ENCODE measurements at regions not wholly inside any gene's neighbourhood (a gene's known extent, or its start where the extent isn't known, plus 50 kb on each side); places are given as distances from the start of the nearest gene placed in this dataset.

DNA sequence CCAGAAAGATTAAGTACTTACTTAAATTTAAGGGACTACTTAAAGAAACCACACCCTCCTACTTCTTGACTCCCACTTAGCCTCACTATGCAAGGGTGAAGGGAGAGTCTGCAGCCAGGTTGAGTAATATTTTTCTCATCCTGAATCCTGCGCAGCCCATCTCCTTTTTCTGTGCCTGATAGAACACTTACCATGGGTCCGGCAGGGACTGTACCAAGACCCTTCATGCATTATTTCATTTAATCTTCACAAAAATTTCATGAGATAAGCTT lies 562.6 kb upstream of the CFAP20DC start:
- no peaks in the 10 kb centered on the region for H3K4me1 ChIP-seq (ENCODE audit: insufficient read depth, low read length, poor library complexity, severe bottlenecking)
- no TSS peak for BruUV-seq (replicated peaks)
- intact Hi-C loops (cut with micrococcal nuclease; ENCODE audit: unreplicated experiment) = no loop called here
- H3K36me3 ChIP-seq (ENCODE audit: insufficient read depth, low read length, poor library complexity, severe bottlenecking) = no peaks in the 10 kb centered on the region
- POLR2A ChIA-PET (ENCODE audit: low non-redundant PET) = no interaction called here
- DNase-seq (ENCODE audit: low spot score) = no peak
- CTCF ChIA-PET = no interaction called here
- TF ChIP-seq EZH2 (IDR thresholded peaks at IDR 0.05; ENCODE audit: borderline replicate concordance, low read depth, low read length, poor library complexity, severe bottlenecking) = no peak
- TF ChIP-seq, protein P1, sequence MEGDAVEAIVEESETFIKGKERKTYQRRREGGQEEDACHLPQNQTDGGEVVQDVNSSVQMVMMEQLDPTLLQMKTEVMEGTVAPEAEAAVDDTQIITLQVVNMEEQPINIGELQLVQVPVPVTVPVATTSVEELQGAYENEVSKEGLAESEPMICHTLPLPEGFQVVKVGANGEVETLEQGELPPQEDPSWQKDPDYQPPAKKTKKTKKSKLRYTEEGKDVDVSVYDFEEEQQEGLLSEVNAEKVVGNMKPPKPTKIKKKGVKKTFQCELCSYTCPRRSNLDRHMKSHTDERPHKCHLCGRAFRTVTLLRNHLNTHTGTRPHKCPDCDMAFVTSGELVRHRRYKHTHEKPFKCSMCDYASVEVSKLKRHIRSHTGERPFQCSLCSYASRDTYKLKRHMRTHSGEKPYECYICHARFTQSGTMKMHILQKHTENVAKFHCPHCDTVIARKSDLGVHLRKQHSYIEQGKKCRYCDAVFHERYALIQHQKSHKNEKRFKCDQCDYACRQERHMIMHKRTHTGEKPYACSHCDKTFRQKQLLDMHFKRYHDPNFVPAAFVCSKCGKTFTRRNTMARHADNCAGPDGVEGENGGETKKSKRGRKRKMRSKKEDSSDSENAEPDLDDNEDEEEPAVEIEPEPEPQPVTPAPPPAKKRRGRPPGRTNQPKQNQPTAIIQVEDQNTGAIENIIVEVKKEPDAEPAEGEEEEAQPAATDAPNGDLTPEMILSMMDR (conservative IDR thresholded peaks at IDR 0.05; ENCODE audit: low read depth, low read length) = no peak
- H3K9me3 ChIP-seq (ENCODE audit: low read depth, low read length, poor library complexity, severe bottlenecking) = no peaks in the 10 kb centered on the region
- no peak overlapping the region for H3K4me3 ChIP-seq (ENCODE audit: low read depth, low read length, poor library complexity, severe bottlenecking)
- H3K27ac ChIP-seq (ENCODE audit: low read depth, low read length, poor library complexity, severe bottlenecking) = no peak overlapping the region
- no peaks in the 10 kb centered on the region for H3K27me3 ChIP-seq (replicated peaks; ENCODE audit: insufficient read depth, low read depth, low read length, poor library complexity)

DNA sequence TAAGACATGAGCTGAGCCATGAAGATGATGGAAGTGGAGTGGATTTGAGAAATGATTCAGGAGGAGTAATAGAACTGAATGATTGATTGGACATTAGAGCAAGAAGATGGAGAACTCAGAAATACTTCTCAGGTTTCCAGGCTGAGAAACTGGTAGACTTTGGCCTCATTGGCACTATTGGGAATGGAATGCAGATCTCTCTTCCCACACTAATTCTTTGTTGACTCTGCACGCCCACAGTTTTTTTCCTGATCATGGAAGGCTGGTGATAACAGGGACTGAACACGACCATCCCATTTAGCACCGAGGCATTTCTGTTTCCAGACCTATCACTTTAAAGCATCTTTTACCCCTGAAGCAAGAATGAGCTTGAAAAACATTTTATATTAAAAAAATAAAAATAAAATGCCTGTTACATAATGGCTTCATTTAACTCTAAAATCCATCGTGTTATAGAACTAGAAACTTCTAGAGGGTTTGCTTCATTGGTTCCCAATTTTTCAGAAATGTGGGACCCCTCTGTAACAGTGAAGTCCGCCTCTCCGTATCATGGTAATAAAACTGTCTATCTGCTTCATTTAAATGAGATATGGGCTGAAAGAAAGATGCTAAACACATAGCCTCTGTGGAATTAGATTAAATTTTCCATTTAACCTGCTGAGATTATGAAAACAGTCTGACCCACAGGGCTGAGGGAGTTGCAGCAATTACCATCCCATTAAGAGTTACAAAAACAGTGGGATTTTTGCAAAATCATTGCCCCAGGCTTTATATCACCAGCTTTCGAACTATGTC lies 562.0 kb upstream of the CFAP20DC start:
- no peak overlapping the region for H3K27ac ChIP-seq (ENCODE audit: low read depth, low read length, poor library complexity, severe bottlenecking)
- POLR2A ChIA-PET (ENCODE audit: low non-redundant PET) = no interaction called here
- TF ChIP-seq EZH2 (IDR thresholded peaks at IDR 0.05; ENCODE audit: borderline replicate concordance, low read depth, low read length, poor library complexity, severe bottlenecking) = no peak
- TF ChIP-seq, protein P1 (conservative IDR thresholded peaks at IDR 0.05; ENCODE audit: low read depth, low read length) = no peak
- DNase-seq (ENCODE audit: low spot score) = no peak
- no peaks in the 10 kb centered on the region for H3K27me3 ChIP-seq (replicated peaks; ENCODE audit: insufficient read depth, low read depth, low read length, poor library complexity)
- intact Hi-C loops (cut with micrococcal nuclease; ENCODE audit: unreplicated experiment) = no loop called here
- H3K36me3 ChIP-seq (ENCODE audit: insufficient read depth, low read length, poor library complexity, severe bottlenecking) = no peaks in the 10 kb centered on the region
- no TSS peak for BruUV-seq (replicated peaks)
- no peaks in the 10 kb centered on the region for H3K9me3 ChIP-seq (ENCODE audit: low read depth, low read length, poor library complexity, severe bottlenecking)
- CTCF ChIA-PET = no interaction called here
- no peaks in the 10 kb centered on the region for H3K4me1 ChIP-seq (ENCODE audit: insufficient read depth, low read length, poor library complexity, severe bottlenecking)
- no peak overlapping the region for H3K4me3 ChIP-seq (ENCODE audit: low read depth, low read length, poor library complexity, severe bottlenecking)

DNA sequence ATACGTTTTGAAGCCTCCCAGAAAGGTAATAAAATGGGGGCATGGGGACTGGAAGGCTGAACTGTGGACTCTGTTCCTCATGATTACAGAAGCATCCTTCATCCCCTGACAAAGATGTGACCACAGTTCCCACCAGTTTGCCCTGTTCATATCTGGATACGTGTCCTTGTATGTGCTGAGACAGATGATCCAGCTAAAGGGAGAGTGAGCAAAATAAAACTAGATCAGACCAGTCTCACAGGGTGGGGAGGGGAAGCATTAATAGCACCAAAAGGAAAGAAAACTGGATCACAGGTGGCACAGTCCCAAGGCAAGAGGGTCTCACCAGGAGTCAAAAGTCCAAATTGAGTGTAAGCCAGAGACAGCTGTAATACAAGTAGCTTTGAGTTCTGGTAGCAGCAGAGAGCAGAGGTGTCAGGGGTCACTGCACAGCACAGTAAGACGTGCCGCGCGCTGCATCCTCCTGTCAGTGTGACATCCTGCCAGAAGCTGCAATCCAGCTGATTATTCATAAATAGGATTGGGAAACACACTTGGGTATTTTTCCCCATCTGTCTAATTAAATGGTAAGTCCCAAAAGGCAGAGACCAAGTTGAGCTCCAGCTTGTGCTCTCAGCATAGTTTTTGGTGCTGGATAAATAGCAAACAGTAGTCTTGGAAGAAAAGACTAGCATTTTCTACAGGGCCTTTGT lies 560.0 kb upstream of the CFAP20DC start:
- H3K27me3 ChIP-seq (replicated peaks; ENCODE audit: insufficient read depth, low read depth, low read length, poor library complexity) = no peaks in the 10 kb centered on the region
- CTCF ChIA-PET = no interaction called here
- intact Hi-C loops (cut with micrococcal nuclease; ENCODE audit: unreplicated experiment) = no loop called here
- no peaks in the 10 kb centered on the region for H3K4me1 ChIP-seq (ENCODE audit: insufficient read depth, low read length, poor library complexity, severe bottlenecking)
- no TSS peak for BruUV-seq (replicated peaks)
- DNase-seq (ENCODE audit: low spot score) = peak; percentile 1
- POLR2A ChIA-PET (ENCODE audit: low non-redundant PET) = no interaction called here
- H3K4me3 ChIP-seq (ENCODE audit: low read depth, low read length, poor library complexity, severe bottlenecking) = no peak overlapping the region
- H3K36me3 ChIP-seq (ENCODE audit: insufficient read depth, low read length, poor library complexity, severe bottlenecking) = no peaks in the 10 kb centered on the region
- H3K9me3 ChIP-seq (ENCODE audit: low read depth, low read length, poor library complexity, severe bottlenecking) = no peaks in the 10 kb centered on the region
- TF ChIP-seq, protein P1 (conservative IDR thresholded peaks at IDR 0.05; ENCODE audit: low read depth, low read length) = no peak
- TF ChIP-seq EZH2 (IDR thresholded peaks at IDR 0.05; ENCODE audit: borderline replicate concordance, low read depth, low read length, poor library complexity, severe bottlenecking) = no peak
- H3K27ac ChIP-seq (ENCODE audit: low read depth, low read length, poor library complexity, severe bottlenecking) = no peak overlapping the region
